ENCODE measurements at regions not wholly inside any gene's neighbourhood (a gene's known extent, or its start where the extent isn't known, plus 50 kb on each side); places are given as distances from the start of the nearest gene placed in this dataset.

DNA sequence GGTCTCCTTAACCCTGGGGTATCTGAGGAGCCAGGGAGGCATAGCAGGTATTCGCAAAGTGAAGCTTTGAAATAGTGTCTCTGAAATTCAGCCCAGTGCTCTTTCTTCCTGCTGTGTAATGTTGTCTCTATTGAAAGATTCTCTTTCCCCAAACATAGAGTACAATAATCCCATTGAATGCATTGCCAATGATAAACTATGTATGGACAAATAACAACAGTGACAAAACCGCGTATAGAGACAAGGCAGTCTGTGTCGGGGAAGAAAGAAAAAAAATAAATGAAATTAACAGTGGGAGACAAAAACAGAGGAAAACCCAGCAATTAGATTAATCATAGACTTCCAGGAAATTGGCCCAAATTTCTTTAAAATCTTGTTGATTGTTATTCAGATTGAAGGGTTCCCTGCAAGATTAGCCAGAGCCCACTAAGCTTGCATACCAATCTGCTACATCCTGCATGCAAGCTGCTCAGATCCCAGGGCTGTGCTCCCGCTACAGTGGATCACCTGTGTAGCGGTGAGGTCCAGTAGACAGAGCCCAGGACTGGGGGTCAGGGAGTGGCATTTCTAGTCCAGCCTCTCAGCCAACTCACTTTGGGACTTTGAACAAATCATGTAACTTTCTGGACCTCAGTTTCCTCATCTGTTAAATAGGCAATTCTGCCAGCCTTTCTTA is 492.8 kb downstream of the INSC start:
- no peak for DNase-seq (ENCODE audit: low read depth)
- H3K4me3 ChIP-seq (ENCODE audit: low read length), result no peak overlapping the region
- TF ChIP-seq, protein P1, sequence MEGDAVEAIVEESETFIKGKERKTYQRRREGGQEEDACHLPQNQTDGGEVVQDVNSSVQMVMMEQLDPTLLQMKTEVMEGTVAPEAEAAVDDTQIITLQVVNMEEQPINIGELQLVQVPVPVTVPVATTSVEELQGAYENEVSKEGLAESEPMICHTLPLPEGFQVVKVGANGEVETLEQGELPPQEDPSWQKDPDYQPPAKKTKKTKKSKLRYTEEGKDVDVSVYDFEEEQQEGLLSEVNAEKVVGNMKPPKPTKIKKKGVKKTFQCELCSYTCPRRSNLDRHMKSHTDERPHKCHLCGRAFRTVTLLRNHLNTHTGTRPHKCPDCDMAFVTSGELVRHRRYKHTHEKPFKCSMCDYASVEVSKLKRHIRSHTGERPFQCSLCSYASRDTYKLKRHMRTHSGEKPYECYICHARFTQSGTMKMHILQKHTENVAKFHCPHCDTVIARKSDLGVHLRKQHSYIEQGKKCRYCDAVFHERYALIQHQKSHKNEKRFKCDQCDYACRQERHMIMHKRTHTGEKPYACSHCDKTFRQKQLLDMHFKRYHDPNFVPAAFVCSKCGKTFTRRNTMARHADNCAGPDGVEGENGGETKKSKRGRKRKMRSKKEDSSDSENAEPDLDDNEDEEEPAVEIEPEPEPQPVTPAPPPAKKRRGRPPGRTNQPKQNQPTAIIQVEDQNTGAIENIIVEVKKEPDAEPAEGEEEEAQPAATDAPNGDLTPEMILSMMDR (IDR thresholded peaks at IDR 0.05; ENCODE audit: insufficient read depth, low read depth, low read length, missing control alignments), result no peak

DNA sequence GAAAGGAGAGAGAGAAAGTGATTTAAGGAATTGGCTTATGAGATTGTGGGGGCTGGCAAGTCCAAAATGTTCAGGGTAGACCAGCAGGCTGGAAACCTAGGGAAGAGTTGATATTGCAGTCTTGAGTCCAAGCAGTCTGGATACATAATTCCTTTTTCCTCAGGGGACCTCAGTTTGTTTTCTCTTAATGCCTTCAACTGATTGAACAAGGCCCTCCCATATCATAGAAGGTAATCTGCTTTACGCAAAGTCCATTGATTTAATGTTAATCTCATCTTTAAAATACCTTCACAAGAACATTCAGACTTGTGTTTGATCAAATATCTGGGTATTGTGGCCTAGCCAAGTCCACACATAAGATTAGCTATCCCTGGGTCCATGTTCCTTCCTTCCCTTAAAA is 494.7 kb downstream of the INSC start:
- no peak for DNase-seq (ENCODE audit: low read depth)
- TF ChIP-seq, protein P1 (IDR thresholded peaks at IDR 0.05; ENCODE audit: insufficient read depth, low read depth, low read length, missing control alignments), result no peak
- no peak overlapping the region for H3K4me3 ChIP-seq (ENCODE audit: low read length)

DNA sequence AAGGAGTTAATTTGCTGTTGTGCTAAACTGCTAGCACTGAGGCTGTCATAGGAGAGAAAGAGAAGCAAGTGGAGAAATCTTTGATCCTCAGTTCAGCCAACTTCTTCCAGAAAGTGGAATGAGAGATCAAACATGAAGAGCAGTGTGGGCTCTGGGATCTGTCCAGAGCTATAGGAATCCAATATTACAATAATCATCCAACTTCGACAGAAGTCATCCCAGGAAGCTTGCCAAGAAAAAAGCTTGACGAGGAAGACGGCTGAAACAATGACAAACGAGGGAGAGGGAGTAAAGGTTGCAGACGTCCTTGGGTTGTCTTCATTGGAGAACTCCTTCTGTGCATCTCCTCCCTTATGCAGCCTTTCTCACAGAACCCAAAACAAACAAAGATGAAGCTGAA is 496.2 kb downstream of the INSC start:
- TF ChIP-seq, protein P1 (IDR thresholded peaks at IDR 0.05; ENCODE audit: insufficient read depth, low read depth, low read length, missing control alignments), result no peak
- DNase-seq (ENCODE audit: low read depth), result no peak

DNA sequence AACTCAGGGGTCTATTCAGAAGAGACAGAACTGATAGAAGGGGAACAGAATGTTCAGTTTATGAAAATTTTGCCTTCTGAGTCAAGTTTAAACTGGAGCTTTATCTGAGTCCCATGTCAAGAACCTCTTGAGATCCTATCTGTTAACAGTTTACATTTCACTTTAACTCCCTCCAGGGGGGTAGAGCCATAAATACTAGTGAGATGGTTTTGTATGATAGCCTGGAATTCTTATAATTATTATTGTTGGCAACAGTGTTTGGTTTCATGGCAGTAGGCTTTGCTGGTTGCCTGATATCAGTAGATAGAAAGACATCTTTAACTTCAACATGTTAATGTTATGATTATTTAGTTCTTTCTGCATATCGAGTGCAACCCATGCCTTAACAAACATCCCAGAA is 498.5 kb downstream of the INSC start:
- TF ChIP-seq, protein P1 (IDR thresholded peaks at IDR 0.05; ENCODE audit: insufficient read depth, low read depth, low read length, missing control alignments), result no peak
- no peak overlapping the region for H3K4me3 ChIP-seq (ENCODE audit: low read length)
- DNase-seq (ENCODE audit: low read depth), result no peak

More for the DNA sequence above, 496.2 kb downstream of the INSC start:
- no peak overlapping the region for H3K4me3 ChIP-seq (ENCODE audit: low read length)

DNA sequence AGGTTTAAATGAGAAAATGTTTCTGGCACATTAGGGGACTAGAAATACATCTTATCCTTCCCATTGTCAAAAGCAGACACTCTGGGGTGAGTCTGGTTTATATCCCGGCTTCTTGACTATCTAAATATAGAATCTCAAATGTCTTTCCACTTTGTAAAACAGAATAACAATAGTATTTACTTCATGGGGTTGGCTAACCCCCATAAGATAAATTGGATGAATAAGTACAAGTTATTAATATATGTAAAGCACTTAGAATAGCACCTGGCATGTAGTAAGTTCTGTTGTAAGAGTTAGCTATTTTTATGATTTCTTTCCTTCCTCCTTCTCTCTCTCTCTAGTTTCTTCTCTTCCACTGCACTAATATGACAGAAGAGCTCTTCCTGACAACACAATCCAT is 499.1 kb downstream of the INSC start:
- DNase-seq (ENCODE audit: low read depth), result no peak
- TF ChIP-seq, protein P1 (IDR thresholded peaks at IDR 0.05; ENCODE audit: insufficient read depth, low read depth, low read length, missing control alignments), result no peak
- H3K4me3 ChIP-seq (ENCODE audit: low read length), result no peak overlapping the region

DNA sequence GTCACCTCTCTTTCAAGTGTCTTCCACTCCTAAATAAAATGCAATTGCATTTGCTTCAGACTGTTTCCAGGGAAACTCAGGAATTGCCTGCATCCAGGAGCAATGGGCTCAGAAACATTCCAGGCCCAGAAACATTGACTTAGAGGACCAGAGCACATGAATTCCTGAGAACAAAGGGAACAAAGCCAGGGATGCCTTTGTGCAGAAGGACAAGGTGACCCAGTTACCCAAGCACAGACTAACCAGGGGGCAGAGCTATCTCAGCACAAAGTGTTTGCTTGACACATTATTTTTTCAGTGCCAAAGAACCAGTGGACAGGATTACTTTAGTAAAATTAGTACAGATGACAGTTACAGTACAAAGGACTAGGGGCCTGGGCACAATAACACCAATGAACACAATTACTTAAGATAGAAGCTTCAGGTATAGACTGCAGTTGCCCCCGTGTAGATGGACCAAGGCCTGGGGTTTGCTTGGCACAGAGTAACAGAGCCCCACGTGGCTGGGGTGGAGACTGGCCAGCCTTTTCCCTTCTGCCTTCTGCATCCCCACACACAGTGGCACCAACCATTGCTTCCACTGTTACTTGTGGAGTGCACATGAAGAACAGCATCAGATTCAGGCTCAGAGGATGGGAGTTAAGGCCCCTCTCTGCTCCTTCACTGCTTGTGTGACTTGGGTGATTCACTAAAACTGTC is 500.8 kb downstream of the INSC start:
- TF ChIP-seq, protein P1 (IDR thresholded peaks at IDR 0.05; ENCODE audit: insufficient read depth, low read depth, low read length, missing control alignments), result no peak
- DNase-seq (ENCODE audit: low read depth), result no peak
- no peak overlapping the region for H3K4me3 ChIP-seq (ENCODE audit: low read length)

Measured in epithelial cell of esophagus (primary cell).